Hematopoietic multipotent progenitor cell treated with erythropoietin and hydrocortisone succinate and interleukin-3 and kit ligand, for 6 days (in vitro differentiated cells): ENCODE measurements at regions not wholly inside any gene's neighbourhood (a gene's known extent, or its start where the extent isn't known, plus 50 kb on each side); places are given as distances from the start of the nearest gene placed in this dataset.

Source experiments
- DNase-seq: peaks from one replicate; pipeline ENCODE4 v3.0.0-alpha.2; 2015

GRCh38 chr5:13328316-13328715 lies 616.2 kb downstream of the DNAH5 start:
- no peak for DNase-seq

GRCh38 chr5:13325765-13326164 lies 618.7 kb downstream of the DNAH5 start:
- no peak for DNase-seq

GRCh38 chr5:13322769-13323168 lies 621.7 kb downstream of the DNAH5 start:
- DNase-seq: no peak

- DNase-seq: no peak
Measured at GRCh38 chr5:13317654-13318053, 626.8 kb downstream of the DNAH5 start.

GRCh38 chr5:13316176-13316575 lies 628.3 kb downstream of the DNAH5 start:
- no peak for DNase-seq

GRCh38 chr5:13307480-13307879 lies 637.0 kb downstream of the DNAH5 start:
- DNase-seq: no peak

GRCh38 chr5:13303445-13303844 lies 641.0 kb downstream of the DNAH5 start:
- no peak for DNase-seq

GRCh38 chr5:13278811-13279210 lies 665.7 kb downstream of the DNAH5 start:
- DNase-seq: no peak

GRCh38 chr5:13278148-13278547 lies 666.3 kb downstream of the DNAH5 start:
- DNase-seq: peak; percentile 30

- no peak for DNase-seq
Measured at GRCh38 chr5:13276156-13276555, 668.3 kb downstream of the DNAH5 start.

GRCh38 chr5:13263701-13264100 lies 680.8 kb downstream of the DNAH5 start:
- DNase-seq: no peak

- DNase-seq: no peak
Measured at GRCh38 chr5:13253111-13253510, 691.4 kb downstream of the DNAH5 start.

- no peak for DNase-seq
Measured at GRCh38 chr5:13252699-13253098, 691.8 kb downstream of the DNAH5 start.

GRCh38 chr5:13251623-13252376 lies 692.7 kb downstream of the DNAH5 start:
- DNase-seq: peak; percentile 41

GRCh38 chr5:13250464-13251291 lies 693.8 kb downstream of the DNAH5 start:
- DNase-seq: peak; percentile 41

- DNase-seq: no peak
Measured at GRCh38 chr5:13249854-13250253, 694.6 kb downstream of the DNAH5 start.

GRCh38 chr5:13248253-13248652 lies 696.2 kb downstream of the DNAH5 start:
- DNase-seq: no peak

- no peak for DNase-seq
Measured at GRCh38 chr5:13246053-13246452, 698.4 kb downstream of the DNAH5 start.

- no peak for DNase-seq
Measured at GRCh38 chr5:13244151-13244550, 700.3 kb downstream of the DNAH5 start.

GRCh38 chr5:13227513-13227912 lies 717.0 kb downstream of the DNAH5 start:
- DNase-seq: no peak

GRCh38 chr5:13218518-13218917 lies 726.0 kb downstream of the DNAH5 start:
- peak; percentile 8 for DNase-seq

- DNase-seq: no peak
Measured at GRCh38 chr5:13217636-13218035, 726.9 kb downstream of the DNAH5 start.

GRCh38 chr5:13215806-13216205 lies 728.7 kb downstream of the DNAH5 start:
- no peak for DNase-seq

GRCh38 chr5:13215370-13215769 lies 729.1 kb downstream of the DNAH5 start:
- DNase-seq: no peak
